WTC11 (cell line): ENCODE measurements at regions not wholly inside any gene's neighbourhood (a gene's known extent, or its start where the extent isn't known, plus 50 kb on each side); places are given as distances from the start of the nearest gene placed in this dataset.

ENCODE experiments used
- CTCF ChIP-seq: fragments of 200-600 bp; IDR thresholded peaks from 2 replicates; pipeline ENCODE4 v1.8.0; 2022; ENCODE audit warnings: antibody characterized with exemption
- E2F1 ChIP-seq: sonication (generic); formaldehyde crosslinking; IDR thresholded peaks from 2 replicates; pipeline ENCODE4 v1.8.0; 2022; ENCODE audit warnings: mild to moderate bottlenecking, missing genetic modification reagents
- ESRRA ChIP-seq: sonication (generic); formaldehyde crosslinking; IDR thresholded peaks from 2 replicates; pipeline ENCODE4 v1.8.1; 2022; ENCODE audit warnings: mild to moderate bottlenecking, missing genetic modification reagents, borderline replicate concordance
- FOXP4 ChIP-seq: sonication (generic); formaldehyde crosslinking; IDR thresholded peaks from 2 replicates; pipeline ENCODE4 v1.8.0; 2022; ENCODE audit warnings: mild to moderate bottlenecking, missing genetic modification reagents
- MAX ChIP-seq: sonication (generic); formaldehyde crosslinking; IDR thresholded peaks from 2 replicates; pipeline ENCODE4 v1.8.0; 2022; ENCODE audit warnings: mild to moderate bottlenecking, missing genetic modification reagents
- TCF7 ChIP-seq: sonication (generic); formaldehyde crosslinking; IDR thresholded peaks from 2 replicates; pipeline ENCODE4 v1.8.0; 2022; ENCODE audit warnings: mild to moderate bottlenecking, low read depth, missing genetic modification reagents, moderate library complexity
- TEAD4 ChIP-seq: sonication (generic); formaldehyde crosslinking; IDR thresholded peaks from 2 replicates; pipeline ENCODE4 v1.8.0; 2022; ENCODE audit warnings: mild to moderate bottlenecking, missing genetic modification reagents
- USF2 ChIP-seq: sonication (generic); formaldehyde crosslinking; IDR thresholded peaks from 2 replicates; pipeline ENCODE4 v1.8.1; 2023; ENCODE audit warnings: mild to moderate bottlenecking, missing genetic modification reagents, moderate library complexity
- ZNF263 ChIP-seq: sonication (generic); formaldehyde crosslinking; IDR thresholded peaks from 2 replicates; pipeline ENCODE4 v1.8.1; 2022; ENCODE audit warnings: low read depth, mild to moderate bottlenecking, moderate library complexity, missing genetic modification reagents
- ZNF281 ChIP-seq: sonication (generic); formaldehyde crosslinking; IDR thresholded peaks from 2 replicates; pipeline ENCODE4 v1.8.0; 2023; ENCODE audit warnings: mild to moderate bottlenecking, missing genetic modification reagents

GRCh38 chr9:135299239-135299590 lies 180.4 kb upstream of the PPP1R26 start:
- TF ChIP-seq CTCF (no peak), TEAD4 (no peak), ESRRA (no peak), USF2 (CRISPR knock-in tag) (no peak), MAX (CRISPR knock-in tag) (no peak), ZNF281 (CRISPR knock-in tag) (no peak), E2F1 (CRISPR knock-in tag) (no peak), TCF7 (no peak), ZNF263 (CRISPR knock-in tag) (no peak), FOXP4 (no peak)
